CD4-positive, alpha-beta T cell (primary cell): ENCODE measurements at regions not wholly inside any gene's neighbourhood (a gene's known extent, or its start where the extent isn't known, plus 50 kb on each side); places are given as distances from the start of the nearest gene placed in this dataset.
"Not testable (repeated sequence)": the region's sequence is repeated elsewhere in the genome, so short reads cannot be mapped to it uniquely, and the experiment has no call there.

Experiments used
- ATAC-seq: fragments of 200-7000 bp; cut with Tn5 transposase; one replicate; pipeline ENCODE4 v1.10.0; 2022; ENCODE audit warnings: mild to moderate bottlenecking; ENCODE audit not compliant: poor library complexity
- CTCF ChIA-PET: fragments of 350-600 bp; sonication (Branson Sonifier 250); formaldehyde crosslinking; loops from one replicate; lab custom pipeline; 2021; ENCODE audit warnings: antibody characterized with exemption, inconsistent platforms; lab: Charles Lee
- POLR2A ChIA-PET: fragments of 350-600 bp; sonication (Branson Sonifier 250); formaldehyde crosslinking; loops from one replicate; lab custom pipeline; 2021; ENCODE audit warnings: antibody characterized with exemption, inconsistent platforms; lab: Charles Lee
- DNase-seq, 14 experiments: peaks; one replicate each; pipeline ENCODE4 v3.0.0-alpha.2; 2013 to 2020; ENCODE audit warnings: mixed read lengths in 2 of 14
- H3K27ac ChIP-seq, 2 donors: one replicate each; pipeline versions ENCODE4 v1.5.1 to v1.7.0; 2013; ENCODE audit warnings: low read length in 2 of 2, low read depth in 1 of 2, mild to moderate bottlenecking in 1 of 2
- H3K27me3 ChIP-seq, 2 experiments: 1 replicate in 1 of 2; 2 replicates in 1 of 2; pipeline versions ENCODE4 v1.6.1 to v1.7.0; 2013; ENCODE audit warnings: low read length in 2 of 2, control low read depth in 1 of 2, mild to moderate bottlenecking in 1 of 2, moderate library complexity in 1 of 2; ENCODE audit not compliant: insufficient read depth in 2 of 2, control insufficient read depth in 1 of 2
- H3K36me3 ChIP-seq: one replicate; pipeline ENCODE4 v1.6.1; 2013; ENCODE audit warnings: low read length, control low read depth; ENCODE audit not compliant: insufficient read depth
- H3K4me1 ChIP-seq: one replicate; pipeline ENCODE4 v1.6.1; 2013; ENCODE audit warnings: low read length, control low read depth; ENCODE audit not compliant: insufficient read depth
- H3K4me3 ChIP-seq: one replicate; pipeline ENCODE4 v1.5.1; 2013; ENCODE audit warnings: mild to moderate bottlenecking, low read length, moderate library complexity
- H3K9me3 ChIP-seq, 2 experiments: 1 replicate in 1 of 2; 2 replicates in 1 of 2; pipeline versions ENCODE4 v1.6.1 to v1.7.0; 2013; ENCODE audit warnings: low read length in 2 of 2, mild to moderate bottlenecking in 2 of 2, control low read depth in 1 of 2, moderate library complexity in 1 of 2; ENCODE audit not compliant: control insufficient read depth in 1 of 2, insufficient read depth in 1 of 2
- H3K27ac Mint-ChIP-seq: one replicate; pipeline ENCODE4 v1.8.0; 2020; ENCODE audit warnings: mixed read lengths
- H3K27me3 Mint-ChIP-seq: one replicate; pipeline ENCODE4 v1.8.0; 2021; ENCODE audit warnings: mixed read lengths
- H3K36me3 Mint-ChIP-seq: one replicate; pipeline ENCODE4 v1.8.0; 2021; ENCODE audit warnings: low read depth, mixed read lengths
- H3K4me1 Mint-ChIP-seq: one replicate; pipeline ENCODE4 v1.8.0; 2021; ENCODE audit warnings: low read depth, mixed read lengths
- H3K4me3 Mint-ChIP-seq: one replicate; pipeline ENCODE4 v1.8.0; 2020; ENCODE audit warnings: mild to moderate bottlenecking, mixed read lengths
- H3K9me3 Mint-ChIP-seq: one replicate; pipeline ENCODE4 v1.8.0; 2020; ENCODE audit warnings: mixed read lengths
- intact Hi-C, 2 experiments: fragments of 100-400 bp; cut with DNase I in 1 of 2; cut with micrococcal nuclease in 1 of 2; formaldehyde crosslinking; loops; one replicate each; pipeline versions ENCODE4 v1.15.1 to v1.9.0; 2023 to 2025; cut with DNase I, micrococcal nuclease
- TF ChIP-seq, protein P1 (sequence below): fragments of 200-600 bp; IDR thresholded peaks from one replicate; pipeline ENCODE4 v1.8.0; 2022; ENCODE audit warnings: antibody characterized with exemption, mild to moderate bottlenecking

- Histone ChIP-seq H3K36me3 (no peaks in the 10 kb centered on the region), H3K4me1 (no peaks in the 10 kb centered on the region), H3K27me3 (no peaks in the 10 kb centered on the region), H3K9me3 (no peaks in the 10 kb centered on the region), H3K4me3 (no peak overlapping the region), H3K27ac (no peak overlapping the region)
- no peak for DNase-seq
- intact Hi-C loops = no loop called here
- Mint-ChIP-seq H3K4me3 (no peak overlapping the region), H3K4me1 (no peaks in the 10 kb centered on the region), H3K36me3 (no peaks in the 10 kb centered on the region), H3K27ac (no peak overlapping the region), H3K27me3 (no peaks in the 10 kb centered on the region), H3K9me3 (no peaks in the 10 kb centered on the region)
- ATAC-seq = no peak
- POLR2A ChIA-PET = no interaction called here
- TF ChIP-seq, protein P1, sequence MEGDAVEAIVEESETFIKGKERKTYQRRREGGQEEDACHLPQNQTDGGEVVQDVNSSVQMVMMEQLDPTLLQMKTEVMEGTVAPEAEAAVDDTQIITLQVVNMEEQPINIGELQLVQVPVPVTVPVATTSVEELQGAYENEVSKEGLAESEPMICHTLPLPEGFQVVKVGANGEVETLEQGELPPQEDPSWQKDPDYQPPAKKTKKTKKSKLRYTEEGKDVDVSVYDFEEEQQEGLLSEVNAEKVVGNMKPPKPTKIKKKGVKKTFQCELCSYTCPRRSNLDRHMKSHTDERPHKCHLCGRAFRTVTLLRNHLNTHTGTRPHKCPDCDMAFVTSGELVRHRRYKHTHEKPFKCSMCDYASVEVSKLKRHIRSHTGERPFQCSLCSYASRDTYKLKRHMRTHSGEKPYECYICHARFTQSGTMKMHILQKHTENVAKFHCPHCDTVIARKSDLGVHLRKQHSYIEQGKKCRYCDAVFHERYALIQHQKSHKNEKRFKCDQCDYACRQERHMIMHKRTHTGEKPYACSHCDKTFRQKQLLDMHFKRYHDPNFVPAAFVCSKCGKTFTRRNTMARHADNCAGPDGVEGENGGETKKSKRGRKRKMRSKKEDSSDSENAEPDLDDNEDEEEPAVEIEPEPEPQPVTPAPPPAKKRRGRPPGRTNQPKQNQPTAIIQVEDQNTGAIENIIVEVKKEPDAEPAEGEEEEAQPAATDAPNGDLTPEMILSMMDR = no peak
- CTCF ChIA-PET = no interaction called here
These were observed 233.9 kb upstream of the FOXP2 start for GRCh38 chr7:114180556-114181266.

GRCh38 chr7:114175125-114175524, 239.5 kb upstream of the FOXP2 start:
- no peaks in the 10 kb centered on the region for H3K4me1 Mint-ChIP-seq
- intact Hi-C loops = no loop called here
- no peaks in the 10 kb centered on the region for H3K9me3 ChIP-seq
- H3K27ac ChIP-seq = no peak overlapping the region
- ATAC-seq (no peak), DNase-seq (no peak)
- ChIA-PET CTCF (no interaction called here), POLR2A (no interaction called here)
- no peaks in the 10 kb centered on the region for H3K27me3 Mint-ChIP-seq
- no peaks in the 10 kb centered on the region for H3K9me3 Mint-ChIP-seq
- H3K27me3 ChIP-seq = no peaks in the 10 kb centered on the region
- TF ChIP-seq, protein P1 = no peak
- H3K4me1 ChIP-seq = no peaks in the 10 kb centered on the region
- H3K36me3 Mint-ChIP-seq = no peaks in the 10 kb centered on the region
- no peaks in the 10 kb centered on the region for H3K36me3 ChIP-seq
- H3K4me3 ChIP-seq = no peak overlapping the region
- H3K4me3 Mint-ChIP-seq = no peak overlapping the region
- H3K27ac Mint-ChIP-seq = no peak overlapping the region

- H3K4me3 ChIP-seq = no peak overlapping the region
- Mint-ChIP-seq H3K27ac (no peak overlapping the region), H3K27me3 (no peaks in the 10 kb centered on the region), H3K4me3 (no peak overlapping the region), H3K4me1 (no peaks in the 10 kb centered on the region), H3K36me3 (no peaks in the 10 kb centered on the region), H3K9me3 (peaks cover 3% of the 10 kb centered on the region)
- intact Hi-C loops = no loop called here
- no peak for DNase-seq
- ChIA-PET POLR2A (no interaction called here), CTCF (no interaction called here)
- H3K27ac ChIP-seq = no peak overlapping the region
- no peaks in the 10 kb centered on the region for H3K36me3 ChIP-seq
- H3K4me1 ChIP-seq = no peaks in the 10 kb centered on the region
- ATAC-seq = no peak
- H3K9me3 ChIP-seq = no peaks in the 10 kb centered on the region
- no peaks in the 10 kb centered on the region for H3K27me3 ChIP-seq
- TF ChIP-seq, protein P1 = no peak
These were observed 241.3 kb upstream of the FOXP2 start for GRCh38 chr7:114173170-114173890.

- H3K9me3 ChIP-seq, DNase-seq, H3K4me1 Mint-ChIP-seq, H3K36me3 ChIP-seq, H3K27me3 ChIP-seq, H3K36me3 Mint-ChIP-seq, intact Hi-C loops, H3K4me1 ChIP-seq, H3K4me3 ChIP-seq, H3K4me3 Mint-ChIP-seq, H3K27ac Mint-ChIP-seq, POLR2A ChIA-PET, H3K9me3 Mint-ChIP-seq, ATAC-seq, CTCF ChIA-PET, H3K27ac ChIP-seq, H3K27me3 Mint-ChIP-seq: not testable (repeated sequence)
These were observed 245.2 kb upstream of the FOXP2 start for GRCh38 chr7:114169389-114169788.
